ENCODE measurements at regions not wholly inside any gene's neighbourhood (a gene's known extent, or its start where the extent isn't known, plus 50 kb on each side); places are given as distances from the start of the nearest gene placed in this dataset.
"Not testable (repeated sequence)": the region's sequence is repeated elsewhere in the genome, so short reads cannot be mapped to it uniquely, and the experiment has no call there.

DNA sequence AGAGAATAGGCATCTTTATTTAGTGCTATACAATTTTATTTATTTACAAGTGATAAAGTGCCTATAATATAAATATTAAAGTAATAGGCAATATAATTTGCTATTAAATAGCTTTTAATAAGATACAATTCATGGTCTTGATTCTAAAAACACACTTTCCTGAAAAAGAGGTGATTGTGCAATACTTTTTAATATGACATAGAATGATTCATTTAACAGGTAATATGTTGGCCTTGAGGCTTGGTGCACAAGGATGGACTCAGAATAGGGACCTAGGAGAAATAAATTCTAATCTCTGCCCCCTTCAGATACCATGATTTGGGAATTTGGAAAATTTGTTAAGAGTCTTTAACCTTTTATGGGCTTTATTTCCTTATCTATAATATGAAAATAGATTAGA, 149.9 kb upstream of the FUT9 start:
- no peak for DNase-seq (ENCODE audit: low read depth, low spot score)

- DNase-seq (ENCODE audit: low read depth, low spot score): no peak
Measured at GRCh38 chr6:95866732-95867131, 149.0 kb upstream of the FUT9 start.

DNA sequence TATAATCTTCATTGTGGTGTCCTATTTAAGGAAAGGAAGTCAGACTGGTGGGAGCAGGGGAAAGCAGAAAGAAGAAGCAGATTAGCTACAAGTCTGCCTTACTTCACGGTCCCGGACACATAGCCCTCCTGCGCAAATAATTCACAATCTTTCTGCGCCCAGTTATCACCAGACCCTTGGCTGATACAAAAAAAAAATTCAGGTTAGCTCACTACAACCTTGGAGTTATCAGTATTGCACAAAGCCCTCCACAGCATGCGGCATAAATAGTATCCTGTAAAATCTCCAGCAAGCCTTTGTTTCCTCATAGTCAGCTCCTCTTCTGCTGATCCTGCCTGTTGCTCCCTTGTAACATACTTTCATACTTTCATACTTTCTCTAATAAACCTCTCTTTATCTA, 148.6 kb upstream of the FUT9 start:
- DNase-seq (ENCODE audit: low read depth, low spot score): no peak

- no peak for DNase-seq (ENCODE audit: low read depth, low spot score)
Measured at GRCh38 chr6:95877480-95877879, 138.3 kb upstream of the FUT9 start.

GRCh38 chr6:95879856-95880255, 135.9 kb upstream of the FUT9 start:
- DNase-seq (ENCODE audit: low read depth, low spot score): no peak

DNA sequence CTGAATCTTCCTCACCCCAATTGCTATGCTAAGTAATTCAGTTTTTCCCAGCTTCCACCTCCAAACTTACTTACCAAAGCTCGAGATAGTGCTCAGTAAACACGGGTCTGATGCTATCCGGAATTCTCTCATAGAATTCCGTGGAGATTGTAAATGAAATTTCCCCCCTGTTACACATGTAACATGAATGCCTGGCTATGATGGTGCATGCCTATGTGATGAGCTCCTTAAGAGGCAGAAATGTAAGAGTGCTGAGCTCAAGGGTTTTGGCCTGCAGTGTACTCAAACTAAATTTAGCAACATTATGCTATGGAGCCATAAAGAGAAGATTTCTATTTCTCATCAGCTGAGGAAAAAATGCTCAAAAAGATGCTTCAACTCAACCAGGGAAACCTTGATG, 133.4 kb upstream of the FUT9 start:
- DNase-seq (ENCODE audit: low read depth, low spot score): no peak

- DNase-seq (ENCODE audit: low read depth, low spot score): not testable (repeated sequence)
Measured at GRCh38 chr6:95888711-95889110, 127.1 kb upstream of the FUT9 start.

GRCh38 chr6:95905132-95905531, 110.6 kb upstream of the FUT9 start:
- no peak for DNase-seq (ENCODE audit: low read depth, low spot score)

DNA sequence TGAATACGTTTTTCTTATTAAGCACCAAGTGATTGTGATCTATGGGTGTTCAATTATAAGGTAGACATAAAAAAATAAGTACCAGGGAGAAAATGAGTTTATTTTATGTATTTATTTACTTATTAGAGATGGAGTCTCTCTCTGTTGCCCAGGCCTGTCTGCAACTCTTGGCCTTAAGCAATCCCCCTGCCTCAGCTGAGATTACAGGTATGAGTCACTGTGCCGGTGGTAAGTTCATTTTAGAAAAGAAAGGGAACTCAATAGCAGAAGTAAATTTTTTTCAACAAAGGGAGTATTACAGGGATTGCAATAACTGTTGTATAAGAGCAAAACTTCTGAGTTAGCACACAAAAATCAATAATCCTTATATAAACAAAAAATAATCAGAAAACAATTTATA, 98.7 kb upstream of the FUT9 start:
- DNase-seq (ENCODE audit: low read depth, low spot score): no peak

GRCh38 chr6:95923518-95923917, 92.3 kb upstream of the FUT9 start:
- peak; percentile 10 for DNase-seq (ENCODE audit: low read depth, low spot score)

- no peak for DNase-seq (ENCODE audit: low read depth, low spot score)
Measured at GRCh38 chr6:95935736-95936135, 80.0 kb upstream of the FUT9 start.

DNA sequence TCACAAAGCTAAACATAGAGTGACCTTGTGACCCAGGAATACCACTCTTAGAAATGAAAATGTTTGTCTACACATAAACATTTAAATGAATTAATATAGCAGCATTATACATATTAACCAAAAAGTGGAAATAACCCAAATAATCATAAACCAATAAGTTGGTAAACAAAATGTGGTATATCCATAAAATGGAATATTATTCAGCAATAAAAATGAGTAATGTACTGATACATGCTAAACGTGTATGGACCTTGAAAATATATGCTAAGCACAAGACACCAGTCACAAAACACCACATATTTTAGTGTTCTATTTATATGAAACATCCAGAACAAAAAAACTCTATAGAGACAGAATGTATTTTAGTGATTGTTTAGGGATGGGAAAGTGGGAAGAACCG, 68.9 kb upstream of the FUT9 start:
- no peak for DNase-seq (ENCODE audit: low read depth, low spot score)

DNA sequence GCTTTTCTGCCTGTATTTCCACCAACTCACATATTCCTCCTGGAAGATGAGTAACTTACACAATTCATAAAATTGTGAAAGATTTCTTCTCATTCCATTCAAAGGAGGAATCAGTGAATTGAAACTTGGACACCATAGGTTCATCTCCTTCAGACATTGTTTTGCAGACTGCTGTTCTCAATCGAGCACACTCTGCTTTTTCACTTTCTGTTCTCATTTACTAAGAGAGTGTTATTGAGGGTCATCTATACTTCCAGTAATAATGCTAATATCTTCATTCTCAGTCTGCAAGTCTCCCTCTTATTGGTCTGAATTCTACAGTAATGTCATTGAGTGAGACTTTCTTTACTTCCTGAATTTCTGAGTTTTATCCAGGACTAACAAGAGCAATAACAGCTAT, 67.5 kb upstream of the FUT9 start:
- no peak for DNase-seq (ENCODE audit: low read depth, low spot score)

GRCh38 chr6:95949985-95950384, 65.8 kb upstream of the FUT9 start:
- no peak for DNase-seq (ENCODE audit: low read depth, low spot score)

- DNase-seq (ENCODE audit: low read depth, low spot score): no peak
Measured at GRCh38 chr6:95958686-95959085, 57.1 kb upstream of the FUT9 start.

- no peak for DNase-seq (ENCODE audit: low read depth, low spot score)
Measured at GRCh38 chr6:95959261-95959660, 56.5 kb upstream of the FUT9 start.
